ENCODE measurements at regions not wholly inside any gene's neighbourhood (a gene's known extent, or its start where the extent isn't known, plus 50 kb on each side); places are given as distances from the start of the nearest gene placed in this dataset.

- no peak for DNase-seq
These were observed 249.7 kb upstream of the PITRM1 start for GRCh38 chr10:3422282-3422681.

- no peak for DNase-seq
These were observed 249.1 kb upstream of the PITRM1 start for GRCh38 chr10:3421537-3422257.

GRCh38 chr10:3420527-3421469 lies 248.2 kb upstream of the PITRM1 start:
- DNase-seq = no peak

- no peak for DNase-seq
These were observed 247.3 kb upstream of the PITRM1 start for GRCh38 chr10:3419719-3420495.

GRCh38 chr10:3418926-3419325 lies 246.3 kb upstream of the PITRM1 start:
- DNase-seq = no peak

GRCh38 chr10:3418041-3418754 lies 245.6 kb upstream of the PITRM1 start:
- no peak for DNase-seq

- no peak for DNase-seq
These were observed 244.5 kb upstream of the PITRM1 start for GRCh38 chr10:3417096-3417495.

GRCh38 chr10:3415878-3416605 lies 243.5 kb upstream of the PITRM1 start:
- DNase-seq = no peak

GRCh38 chr10:3415038-3415736 lies 242.6 kb upstream of the PITRM1 start:
- DNase-seq = no peak

- DNase-seq = no peak
These were observed 242.1 kb upstream of the PITRM1 start for GRCh38 chr10:3414667-3415023.

- DNase-seq = no peak
These were observed 241.5 kb upstream of the PITRM1 start for GRCh38 chr10:3413937-3414666.

GRCh38 chr10:3412646-3413045 lies 240.1 kb upstream of the PITRM1 start:
- DNase-seq = no peak

GRCh38 chr10:3412071-3412582 lies 239.5 kb upstream of the PITRM1 start:
- no peak for DNase-seq

- DNase-seq = no peak
These were observed 238.5 kb upstream of the PITRM1 start for GRCh38 chr10:3411044-3411443.

- no peak for DNase-seq
These were observed 237.3 kb upstream of the PITRM1 start for GRCh38 chr10:3409928-3410327.

- no peak for DNase-seq
These were observed 236.2 kb upstream of the PITRM1 start for GRCh38 chr10:3408603-3409365.

- DNase-seq = no peak
These were observed 234.6 kb upstream of the PITRM1 start for GRCh38 chr10:3407208-3407607.

GRCh38 chr10:3406556-3406955 lies 234.0 kb upstream of the PITRM1 start:
- DNase-seq = no peak

- no peak for DNase-seq
These were observed 231.8 kb upstream of the PITRM1 start for GRCh38 chr10:3404381-3404780.

Data from T1000 (cell line).